Endothelial cell of umbilical vein (primary cell): ENCODE measurements at regions not wholly inside any gene's neighbourhood (a gene's known extent, or its start where the extent isn't known, plus 50 kb on each side); places are given as distances from the start of the nearest gene placed in this dataset.

Experiments
- BruUV-seq: library from RNA; stranded (reverse); fragments of 400-500 nt; replicated peaks from 2 replicates; lab custom pipeline; 2021; lab: Mats Ljungman, UMichigan
- CTCF ChIA-PET: fragments of 300-600, 350-600 bp; sonication (Branson Sonifier 250); formaldehyde crosslinking; loops from one replicate; lab custom pipeline; 2021; ENCODE audit warnings: antibody characterized with exemption, inconsistent platforms; lab: Charles Lee
- POLR2A ChIA-PET: fragments of 300-600, 350-600 bp; sonication (Branson Sonifier 250); formaldehyde crosslinking; loops from one replicate; lab custom pipeline; 2021; ENCODE audit warnings: antibody characterized with exemption, inconsistent platforms; lab: Charles Lee
- DNase-seq: peaks from one replicate; pipeline ENCODE4 v3.0.0-alpha.2; 2011; ENCODE audit warnings: low read depth, low spot score
- FAIRE-seq: peaks from 2 replicates; lab custom pipeline; 2011; peaks lifted over from hg19 to GRCh38; lab: Jason Lieb, UNC
- H2AFZ ChIP-seq: 2 replicates; pipeline ENCODE4 v1.6.0; 2012; ENCODE audit warnings: low read depth, low read length, control low read depth, inconsistent platforms
- H3K27ac ChIP-seq: 2 replicates; pipeline ENCODE4 v1.5.1; 2011; ENCODE audit warnings: low read depth, mild to moderate bottlenecking, control low read depth, low read length, moderate library complexity; ENCODE audit not compliant: insufficient read depth
- H3K27me3 ChIP-seq, 2 experiments: 2 replicates each; pipeline versions ENCODE4 v1.6.0 to v1.6.1; 2011; ENCODE audit warnings: low read length in 2 of 2, mixed read lengths in 1 of 2; ENCODE audit not compliant: control insufficient read depth in 2 of 2, insufficient read depth in 2 of 2
- H3K36me3 ChIP-seq, 2 experiments: 2 replicates in 1 of 2; 3 replicates in 1 of 2; pipeline ENCODE4 v1.5.1; 2011; ENCODE audit warnings: low read length in 2 of 2, mild to moderate bottlenecking in 1 of 2, moderate library complexity in 1 of 2; ENCODE audit not compliant: control insufficient read depth in 2 of 2, insufficient read depth in 2 of 2; ENCODE audit errors: extremely low read depth in 1 of 2
- H3K4me1 ChIP-seq: 3 replicates; pipeline ENCODE4 v1.5.1; 2011; ENCODE audit warnings: mild to moderate bottlenecking, low read length; ENCODE audit not compliant: control insufficient read depth, insufficient read depth; ENCODE audit errors: extremely low read depth
- H3K4me2 ChIP-seq: 2 replicates; pipeline ENCODE4 v1.6.1; 2011; ENCODE audit warnings: low read length, control low read depth, mixed read lengths; ENCODE audit not compliant: insufficient read depth
- H3K4me3 ChIP-seq, 3 experiments: fragments of 200-600 bp in 1 of 3; sonication (generic), shearing (Covaris generic) in 1 of 3; replicated peaks in 1 of 3; 2 replicates each; pipeline ENCODE4 v1.5.1; 2011 to 2016; ENCODE audit warnings: control low read depth in 3 of 3, low read length in 3 of 3, mild to moderate bottlenecking in 2 of 3, inconsistent platforms in 1 of 3, low read depth in 1 of 3, moderate library complexity in 1 of 3; ENCODE audit not compliant: insufficient read depth in 1 of 3
- H3K79me2 ChIP-seq: 2 replicates; pipeline ENCODE4 v1.6.0; 2012; ENCODE audit warnings: low read length, inconsistent platforms; ENCODE audit not compliant: control insufficient read depth, insufficient read depth
- H3K9ac ChIP-seq: replicated peaks from 2 replicates; pipeline ENCODE3; 2011; ENCODE audit warnings: low read length, control low read depth; ENCODE audit not compliant: insufficient read depth; ENCODE audit errors: extremely low read depth
- H3K9me1 ChIP-seq: replicated peaks from 3 replicates; pipeline ENCODE4 v1.6.0; 2011; ENCODE audit warnings: mild to moderate bottlenecking, low read length; ENCODE audit not compliant: control insufficient read depth, insufficient read depth; ENCODE audit errors: extremely low read depth
- H3K9me3 ChIP-seq: replicated peaks from 2 replicates; pipeline ENCODE4 v1.5.1; 2012; ENCODE audit warnings: low read length, inconsistent platforms; ENCODE audit not compliant: control insufficient read depth, insufficient read depth
- H4K20me1 ChIP-seq: replicated peaks from 2 replicates; pipeline ENCODE3; 2011; ENCODE audit warnings: mild to moderate bottlenecking, low read length; ENCODE audit not compliant: control insufficient read depth, insufficient read depth; ENCODE audit errors: extremely low read depth
- EZH2 ChIP-seq: IDR thresholded peaks from 2 replicates; pipeline ENCODE4 v1.6.1; 2012; ENCODE audit warnings: borderline replicate concordance, low read depth, mild to moderate bottlenecking, moderate library complexity, low read length, inconsistent platforms; ENCODE audit not compliant: severe bottlenecking
- FOS ChIP-seq: IDR thresholded peaks from 2 replicates; pipeline ENCODE4 v1.6.1; 2011; ENCODE audit warnings: mild to moderate bottlenecking, low read length, moderate library complexity, borderline replicate concordance; ENCODE audit not compliant: insufficient read depth
- GATA2 ChIP-seq: IDR thresholded peaks from 2 replicates; pipeline ENCODE4 v1.7.0; 2011; ENCODE audit warnings: low read depth, mild to moderate bottlenecking, moderate library complexity, mixed read lengths, low read length; ENCODE audit not compliant: insufficient read length, insufficient read depth
- JUN ChIP-seq: IDR thresholded peaks from 2 replicates; pipeline ENCODE4 v1.6.1; 2011; ENCODE audit warnings: borderline replicate concordance, low read depth; ENCODE audit not compliant: insufficient read length, insufficient read depth
- MYC ChIP-seq: IDR thresholded peaks from one replicate; pipeline ENCODE4 v1.6.1; 2011; ENCODE audit warnings: mild to moderate bottlenecking, low read depth, low read length
- POLR2A ChIP-seq: IDR thresholded peaks from 2 replicates; pipeline ENCODE4 v1.6.1; 2012; ENCODE audit warnings: low read depth, mild to moderate bottlenecking, control low read depth, low read length
- POLR2AphosphoS5 ChIP-seq: IDR thresholded peaks from 2 replicates; pipeline ENCODE4 v1.6.1; 2012; ENCODE audit warnings: low read depth, mild to moderate bottlenecking, control low read depth, low read length, moderate library complexity; ENCODE audit not compliant: insufficient read depth
- dilution Hi-C: fragments of 300-500 bp; cut with MboI; formaldehyde crosslinking; loops from one replicate; pipeline ENCODE4 v1.15.0; 2019; ENCODE audit warnings: low sequenced_read_pairs; ENCODE audit not compliant: extremely low pct_ligation_motif_present
- intact Hi-C: fragments of 100-400 bp; cut with micrococcal nuclease; formaldehyde crosslinking; loops from one replicate; pipeline ENCODE4 v1.10.0; 2022
- TF ChIP-seq, protein P1 (sequence below): IDR thresholded peaks from 2 replicates; pipeline ENCODE4 v1.6.1; 2011; ENCODE audit not compliant: insufficient read depth, insufficient read length
- TF ChIP-seq, protein P2 (sequence below), 2 donors: IDR thresholded peaks; 1 replicate in 1 of 2; 2 replicates in 1 of 2; pipeline ENCODE4 v1.5.1; 2011; ENCODE audit warnings: low read length in 2 of 2, mild to moderate bottlenecking in 2 of 2, moderate library complexity in 2 of 2, control low read depth in 1 of 2, inconsistent platforms in 1 of 2, low read depth in 1 of 2; ENCODE audit not compliant: insufficient read depth in 1 of 2; ENCODE audit errors: extremely low read depth in 1 of 2

DNA sequence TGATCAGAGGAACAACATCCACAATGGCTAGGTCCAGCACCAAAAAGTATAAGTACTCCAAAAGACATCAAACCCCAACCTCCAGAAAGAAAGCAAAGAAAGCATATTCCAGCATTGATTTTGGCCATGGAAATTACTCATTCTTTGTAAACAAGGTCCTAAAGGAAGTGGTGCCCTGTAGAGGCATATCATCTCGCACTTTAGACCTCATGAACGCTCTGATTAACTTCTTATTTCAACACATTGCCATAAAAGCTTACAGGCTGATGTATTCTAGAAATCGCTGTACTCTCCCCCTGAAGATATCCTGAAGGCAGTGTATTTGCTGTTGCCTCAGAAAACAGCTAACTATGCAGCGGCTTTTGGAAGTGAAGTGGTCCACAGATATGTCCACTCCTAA is 82.7 kb upstream of the TNPO1 start:
- H3K4me1 ChIP-seq, result no peaks in the 10 kb centered on the region
- POLR2A ChIA-PET, result no interaction called here
- no peaks in the 10 kb centered on the region for H4K20me1 ChIP-seq
- DNase-seq (no peak), FAIRE-seq (no peak)
- H3K27me3 ChIP-seq, result no peaks in the 10 kb centered on the region
- no peaks in the 10 kb centered on the region for H3K79me2 ChIP-seq
- no peak overlapping the region for H2AFZ ChIP-seq
- H3K9me3 ChIP-seq, result no peaks in the 10 kb centered on the region
- no peak overlapping the region for H3K9ac ChIP-seq
- no peak overlapping the region for H3K27ac ChIP-seq
- CTCF ChIA-PET, result no interaction called here
- TF ChIP-seq, protein P1, sequence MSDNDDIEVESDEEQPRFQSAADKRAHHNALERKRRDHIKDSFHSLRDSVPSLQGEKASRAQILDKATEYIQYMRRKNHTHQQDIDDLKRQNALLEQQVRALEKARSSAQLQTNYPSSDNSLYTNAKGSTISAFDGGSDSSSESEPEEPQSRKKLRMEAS, result no peak
- TF ChIP-seq JUN (no peak), POLR2AphosphoS5 (no peak), MYC (no peak), POLR2A (no peak), GATA2 (no peak), EZH2 (no peak), FOS (no peak)
- TF ChIP-seq, protein P2, sequence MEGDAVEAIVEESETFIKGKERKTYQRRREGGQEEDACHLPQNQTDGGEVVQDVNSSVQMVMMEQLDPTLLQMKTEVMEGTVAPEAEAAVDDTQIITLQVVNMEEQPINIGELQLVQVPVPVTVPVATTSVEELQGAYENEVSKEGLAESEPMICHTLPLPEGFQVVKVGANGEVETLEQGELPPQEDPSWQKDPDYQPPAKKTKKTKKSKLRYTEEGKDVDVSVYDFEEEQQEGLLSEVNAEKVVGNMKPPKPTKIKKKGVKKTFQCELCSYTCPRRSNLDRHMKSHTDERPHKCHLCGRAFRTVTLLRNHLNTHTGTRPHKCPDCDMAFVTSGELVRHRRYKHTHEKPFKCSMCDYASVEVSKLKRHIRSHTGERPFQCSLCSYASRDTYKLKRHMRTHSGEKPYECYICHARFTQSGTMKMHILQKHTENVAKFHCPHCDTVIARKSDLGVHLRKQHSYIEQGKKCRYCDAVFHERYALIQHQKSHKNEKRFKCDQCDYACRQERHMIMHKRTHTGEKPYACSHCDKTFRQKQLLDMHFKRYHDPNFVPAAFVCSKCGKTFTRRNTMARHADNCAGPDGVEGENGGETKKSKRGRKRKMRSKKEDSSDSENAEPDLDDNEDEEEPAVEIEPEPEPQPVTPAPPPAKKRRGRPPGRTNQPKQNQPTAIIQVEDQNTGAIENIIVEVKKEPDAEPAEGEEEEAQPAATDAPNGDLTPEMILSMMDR (IDR thresholded peaks at IDR 0.05; ENCODE audit: extremely low read depth in 1 of 2, insufficient read depth in 1 of 2, low read depth in 1 of 2, low read length in 2 of 2), result no peak
- intact Hi-C loops, result no loop called here
- H3K9me1 ChIP-seq, result no peaks in the 10 kb centered on the region
- no peaks in the 10 kb centered on the region for H3K36me3 ChIP-seq
- dilution Hi-C loops, result no loop called here
- BruUV-seq, result no TSS peak
- no peak overlapping the region for H3K4me3 ChIP-seq
- H3K4me2 ChIP-seq, result no peak overlapping the region
